Stimulated activated CD8-positive, alpha-beta memory T cell treated with anti-CD3 and anti-CD28 coated beads, Interleukin-4, amount 100 ng/mL, for 24 hours (primary cell): ENCODE measurements at regions not wholly inside any gene's neighbourhood (a gene's known extent, or its start where the extent isn't known, plus 50 kb on each side); places are given as distances from the start of the nearest gene placed in this dataset.
"Not testable (repeated sequence)": the region's sequence is repeated elsewhere in the genome, so short reads cannot be mapped to it uniquely, and the experiment has no call there.

Experiments used
- DNase-seq: peaks from one replicate; pipeline ENCODE4 v3.0.0-alpha.2; 2020; ENCODE audit warnings: low read depth

DNA sequence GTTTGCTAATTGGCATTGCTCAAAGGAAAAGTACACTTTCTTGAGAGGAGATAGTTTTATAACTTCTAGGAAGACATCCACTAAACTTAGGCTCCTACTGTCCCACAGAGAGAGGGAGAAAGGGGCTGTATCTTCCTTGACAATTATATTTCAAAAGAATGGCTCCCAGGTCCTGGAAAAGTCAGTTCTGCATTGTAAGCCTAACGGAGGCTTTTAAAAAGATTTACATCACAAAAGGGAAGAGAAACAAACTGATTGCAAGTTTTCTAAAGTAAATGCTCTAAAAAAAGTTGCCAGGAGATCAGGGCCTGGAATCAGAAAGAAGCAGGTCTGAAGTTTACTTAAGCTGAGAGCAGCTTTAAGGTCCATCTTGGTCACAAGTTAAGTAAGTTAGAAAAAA lies 839.5 kb downstream of the FRK start:
- no peak for DNase-seq

- no peak for DNase-seq
Measured at GRCh38 chr6:115220551-115221159, 840.0 kb downstream of the FRK start.

- no peak for DNase-seq
Measured at GRCh38 chr6:115219645-115220044, 841.0 kb downstream of the FRK start.

DNA sequence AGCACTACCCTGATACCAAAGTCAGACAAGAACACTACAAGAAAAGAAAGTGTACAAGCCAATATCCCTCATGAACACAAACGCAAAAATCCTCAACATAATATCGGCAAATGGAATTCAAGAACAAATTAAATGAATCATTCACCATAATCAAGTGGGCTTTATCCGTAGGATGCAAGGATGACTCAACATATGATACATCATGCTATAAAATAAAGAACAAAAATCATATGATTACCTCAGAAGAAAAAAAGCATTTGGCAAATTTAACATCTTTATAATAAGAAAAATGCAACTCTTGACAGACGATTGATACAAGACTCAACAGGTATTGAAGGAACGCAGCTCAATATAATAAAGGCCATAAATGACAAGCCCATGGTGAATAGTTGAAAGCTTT lies 843.9 kb downstream of the FRK start:
- no peak for DNase-seq

- DNase-seq: no peak
Measured at GRCh38 chr6:115214283-115214682, 846.4 kb downstream of the FRK start.

DNA sequence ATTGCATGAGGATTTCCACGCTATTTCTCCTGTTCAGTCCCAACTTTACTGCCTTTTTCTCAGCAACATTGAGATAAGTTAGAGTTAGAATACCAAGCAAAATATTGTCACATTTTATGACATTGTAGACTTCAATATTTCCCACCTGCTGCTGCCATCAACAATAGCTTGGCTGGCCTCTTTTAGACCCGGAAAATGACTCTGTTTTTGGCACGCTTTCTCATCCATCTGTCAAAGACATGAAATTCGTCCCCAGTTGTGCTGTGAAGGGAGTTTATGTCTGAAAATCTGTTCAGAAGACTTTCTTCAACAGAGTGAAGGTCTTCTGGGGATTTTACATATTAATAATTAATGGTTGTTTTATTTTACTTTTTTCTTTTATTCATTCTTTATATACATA lies 857.3 kb downstream of the FRK start:
- DNase-seq: no peak

DNA sequence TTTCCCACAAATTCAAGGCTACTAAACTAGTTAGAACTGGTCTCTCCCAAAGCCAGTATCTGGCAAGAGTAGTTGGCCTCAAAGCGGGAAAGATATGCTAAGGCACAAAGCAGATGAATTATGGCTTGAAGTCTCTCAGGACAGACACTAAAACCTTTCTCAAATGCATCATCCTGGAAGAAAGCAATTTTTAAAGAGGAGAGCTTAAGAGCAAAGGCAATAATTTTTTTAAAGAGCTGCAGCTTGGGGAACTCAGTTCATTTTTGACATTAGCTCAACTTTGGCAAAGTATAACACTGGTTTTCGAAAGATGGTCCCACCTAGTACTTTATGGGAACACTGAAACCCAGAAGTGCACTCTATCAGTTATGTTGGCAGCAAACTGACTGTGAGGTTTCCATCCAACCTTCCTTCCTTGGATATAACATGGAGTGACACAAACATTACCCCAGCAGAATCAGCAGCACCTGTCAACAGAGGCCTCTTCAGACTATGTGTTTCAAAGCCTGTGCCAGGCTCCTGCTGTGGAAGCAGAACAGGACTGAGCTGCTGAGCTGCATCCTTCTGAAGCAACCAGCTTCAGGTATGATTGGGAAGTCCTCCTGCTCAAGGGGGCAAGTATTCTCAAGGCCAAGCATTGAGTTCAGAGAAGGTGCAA lies 852.3 kb upstream of the HS3ST5 start:
- no peak for DNase-seq

- no peak for DNase-seq
Measured at GRCh38 chr6:115191989-115192388, 849.2 kb upstream of the HS3ST5 start.

GRCh38 chr6:115190534-115190933 lies 847.7 kb upstream of the HS3ST5 start:
- no peak for DNase-seq

DNA sequence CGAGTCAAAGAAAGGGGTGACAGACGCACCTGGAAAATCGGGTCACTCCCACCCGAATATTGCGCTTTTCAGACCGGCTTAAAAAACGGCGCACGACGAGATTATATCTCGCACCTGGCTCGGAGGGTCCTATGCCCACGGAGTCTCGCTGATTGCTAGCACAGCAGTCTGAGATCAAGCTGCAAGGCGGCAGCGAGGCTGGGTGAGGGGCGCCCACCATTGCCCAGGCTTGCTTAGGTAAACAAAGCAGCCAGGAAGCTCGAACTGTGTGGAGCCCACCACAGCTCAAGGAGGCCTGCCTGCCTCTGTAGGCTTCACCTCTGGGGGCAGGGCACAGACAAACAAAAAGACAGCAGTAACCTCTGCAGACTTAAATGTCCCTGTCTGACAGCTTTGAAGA lies 832.6 kb upstream of the HS3ST5 start:
- DNase-seq: not testable (repeated sequence)

GRCh38 chr6:115165912-115166311 lies 823.1 kb upstream of the HS3ST5 start:
- not testable (repeated sequence) for DNase-seq

DNA sequence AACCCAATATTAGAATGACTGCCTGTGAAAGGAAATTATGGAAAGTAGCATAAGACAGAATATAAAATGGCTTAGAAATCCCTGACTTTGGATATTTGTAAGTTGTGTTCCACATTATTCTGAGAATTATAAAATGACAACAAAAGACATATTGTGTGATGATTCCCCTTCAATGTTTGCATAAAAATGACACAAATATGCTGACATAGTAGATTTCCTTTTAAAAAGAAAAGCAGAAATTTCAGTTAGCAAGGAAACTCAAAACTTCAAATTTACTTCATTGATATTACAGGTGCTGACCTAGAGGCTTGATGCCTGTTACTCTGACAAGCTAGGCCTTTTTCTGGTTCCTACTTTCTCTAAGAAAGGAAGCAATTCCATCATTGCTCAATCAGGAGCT lies 816.9 kb upstream of the HS3ST5 start:
- DNase-seq: no peak

GRCh38 chr6:115137910-115138309 lies 795.1 kb upstream of the HS3ST5 start:
- no peak for DNase-seq

DNA sequence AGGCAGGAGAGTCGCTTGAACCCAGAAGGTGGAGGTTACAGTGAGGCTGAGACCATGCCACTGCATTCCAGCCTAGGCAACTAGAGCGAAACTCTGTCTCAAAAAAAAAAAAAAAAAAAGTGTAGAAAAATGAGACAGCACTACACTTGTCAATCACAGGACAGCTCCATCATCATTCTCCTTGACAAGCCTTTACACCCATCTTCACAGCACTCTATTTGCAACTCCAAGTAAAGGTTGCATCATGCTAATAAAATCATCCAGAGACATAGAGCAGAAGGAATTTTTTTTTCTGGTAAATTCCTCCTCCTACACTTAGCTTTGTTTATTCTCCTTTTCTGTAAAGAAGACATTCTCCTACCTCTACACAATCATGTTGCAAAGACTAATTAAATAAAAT lies 791.0 kb upstream of the HS3ST5 start:
- no peak for DNase-seq

DNA sequence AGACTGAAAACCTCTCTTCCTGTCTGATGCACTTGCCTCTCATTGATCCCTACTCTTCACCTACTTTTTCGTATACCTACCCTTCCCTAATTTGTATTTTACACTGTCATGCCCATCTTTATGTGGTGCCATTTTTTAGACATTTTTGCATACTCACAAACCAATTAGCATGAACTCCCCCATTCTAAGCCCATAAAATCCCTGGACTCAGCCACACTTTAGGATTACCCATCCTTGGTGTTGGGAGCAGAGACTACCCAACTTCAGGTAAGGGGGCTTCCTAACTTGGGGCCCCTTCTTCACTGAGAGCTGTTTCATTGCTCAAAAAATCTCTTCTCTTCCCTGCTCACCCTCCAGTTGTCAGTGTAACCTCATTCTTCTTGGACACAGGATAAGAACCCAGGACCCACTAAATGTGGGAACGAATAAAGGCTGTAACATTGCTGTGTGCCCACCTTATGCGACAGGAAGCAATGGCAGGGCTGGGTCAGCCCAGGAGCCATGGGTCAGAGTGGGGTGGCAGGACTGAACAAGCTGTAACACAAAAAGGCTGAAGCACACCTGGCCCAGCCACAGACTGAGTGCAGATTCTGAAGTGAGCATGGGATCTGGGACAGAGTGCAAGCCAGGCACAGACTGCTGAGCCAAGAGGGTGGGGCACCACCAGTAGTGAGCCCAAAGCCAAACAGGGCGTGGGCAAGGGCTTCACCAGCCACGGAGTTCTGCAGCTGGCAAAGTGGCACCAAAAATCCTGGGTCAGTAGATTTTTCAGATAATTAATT lies 789.1 kb upstream of the HS3ST5 start:
- DNase-seq: no peak

DNA sequence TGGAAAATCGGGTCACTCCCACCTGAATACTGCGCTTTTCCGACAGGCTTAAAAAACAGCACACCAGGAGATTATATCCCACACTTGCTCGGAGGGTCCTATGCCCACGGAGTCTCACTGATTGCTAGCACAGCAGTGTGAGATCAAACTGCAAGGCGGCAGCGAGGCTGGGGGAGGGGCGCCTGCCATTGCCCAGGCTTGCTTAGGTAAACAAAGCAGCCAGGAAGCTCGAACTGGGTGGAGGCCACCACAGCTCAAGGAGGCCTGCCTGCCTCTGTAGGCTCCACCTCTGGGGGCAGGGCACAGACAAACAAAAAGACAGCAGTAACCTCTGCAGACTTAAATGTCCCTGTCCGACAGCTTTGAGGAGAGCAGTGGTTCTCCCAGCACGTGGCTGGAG lies 778.7 kb upstream of the HS3ST5 start:
- not testable (repeated sequence) for DNase-seq

DNA sequence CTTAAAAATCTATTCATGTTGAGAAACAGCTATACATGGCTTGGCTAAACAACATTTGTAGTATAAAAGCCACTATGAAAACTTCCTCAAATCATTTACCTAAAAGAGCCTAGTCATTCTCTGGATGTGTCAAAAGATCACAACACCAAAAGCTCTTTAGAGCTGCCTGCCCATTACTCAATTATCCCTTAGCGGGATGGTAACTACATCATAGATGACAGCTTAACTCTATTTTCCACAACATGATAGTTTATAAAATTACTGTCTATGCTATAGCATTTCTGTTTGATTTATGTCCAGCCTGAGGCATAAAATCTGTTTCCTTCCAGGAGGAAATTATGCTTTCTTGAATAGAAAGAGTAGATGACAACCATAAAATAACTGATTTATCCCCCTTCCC lies 777.6 kb upstream of the HS3ST5 start:
- DNase-seq: no peak

GRCh38 chr6:115091461-115091860 lies 748.6 kb upstream of the HS3ST5 start:
- no peak for DNase-seq

DNA sequence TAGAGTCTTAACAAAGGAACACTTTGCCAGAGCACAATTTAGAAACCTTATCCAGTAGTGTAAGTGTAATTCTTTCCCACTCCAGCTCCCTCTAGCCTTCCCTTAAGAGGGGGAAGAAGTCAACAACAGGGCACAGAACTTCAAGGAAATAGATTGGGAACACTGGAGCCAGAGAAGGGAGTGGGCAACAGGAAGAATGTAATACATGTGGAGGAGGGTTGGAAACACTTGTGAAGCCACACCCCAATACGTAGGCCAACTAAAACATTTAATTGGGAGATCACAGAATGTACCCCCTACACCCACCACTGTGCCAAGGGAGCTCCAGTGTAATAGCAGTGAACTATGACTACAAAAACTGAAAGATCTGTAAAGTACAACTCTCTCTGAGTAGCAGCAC lies 735.7 kb upstream of the HS3ST5 start:
- DNase-seq: no peak

DNA sequence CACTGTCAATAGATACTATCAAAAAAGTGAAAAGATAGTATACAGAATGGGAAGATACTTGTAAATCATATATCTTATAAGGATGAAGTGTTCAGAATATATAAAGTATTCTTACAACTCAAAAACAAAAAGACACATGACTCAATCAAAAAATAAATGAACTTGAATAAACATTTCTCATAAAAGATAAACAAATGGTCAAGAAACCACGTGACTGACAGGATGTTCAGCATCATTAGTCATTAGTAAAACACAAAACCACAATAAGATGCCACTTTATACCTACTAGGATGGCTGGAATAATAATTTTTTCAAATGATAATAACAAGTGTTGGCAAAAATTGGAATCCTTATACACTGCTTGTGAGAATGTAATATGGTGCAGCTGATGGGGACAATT lies 729.1 kb upstream of the HS3ST5 start:
- no peak for DNase-seq

DNA sequence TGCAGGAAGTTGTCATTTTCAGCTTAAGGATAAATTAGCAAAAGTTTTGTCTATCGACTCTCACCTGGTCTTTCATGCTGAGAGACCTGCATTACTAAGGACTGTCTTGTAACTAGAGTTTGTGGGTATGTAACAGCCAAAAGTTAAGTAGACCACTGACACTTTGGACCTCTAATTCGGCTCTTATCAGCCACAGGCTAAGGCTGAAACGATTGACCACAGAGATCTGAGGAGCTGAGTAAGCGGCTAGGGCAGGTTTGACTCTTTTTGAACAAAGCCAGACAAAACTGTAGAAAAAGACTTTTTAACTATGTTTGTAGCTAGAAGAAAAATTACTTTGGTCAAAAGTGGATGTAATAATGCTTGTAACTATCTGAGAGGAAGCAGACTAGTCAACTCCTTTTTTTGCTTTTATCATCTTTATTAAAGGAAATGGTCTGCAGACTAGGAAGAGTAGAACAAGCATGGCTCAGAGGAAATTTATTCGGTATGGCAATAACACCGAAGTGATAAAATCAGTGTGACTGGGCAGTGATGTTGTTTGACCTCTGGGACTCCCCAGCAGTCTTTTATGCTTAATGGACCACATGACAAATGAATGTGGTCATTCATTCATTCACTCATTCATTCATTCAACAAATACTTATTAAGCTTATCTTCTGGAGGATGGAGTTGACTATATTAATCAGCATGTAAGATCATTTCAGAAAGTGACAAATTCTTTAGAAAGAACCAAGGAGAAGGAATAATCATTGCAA lies 725.0 kb upstream of the HS3ST5 start:
- DNase-seq: no peak

GRCh38 chr6:115064680-115065079 lies 721.9 kb upstream of the HS3ST5 start:
- DNase-seq: no peak

DNA sequence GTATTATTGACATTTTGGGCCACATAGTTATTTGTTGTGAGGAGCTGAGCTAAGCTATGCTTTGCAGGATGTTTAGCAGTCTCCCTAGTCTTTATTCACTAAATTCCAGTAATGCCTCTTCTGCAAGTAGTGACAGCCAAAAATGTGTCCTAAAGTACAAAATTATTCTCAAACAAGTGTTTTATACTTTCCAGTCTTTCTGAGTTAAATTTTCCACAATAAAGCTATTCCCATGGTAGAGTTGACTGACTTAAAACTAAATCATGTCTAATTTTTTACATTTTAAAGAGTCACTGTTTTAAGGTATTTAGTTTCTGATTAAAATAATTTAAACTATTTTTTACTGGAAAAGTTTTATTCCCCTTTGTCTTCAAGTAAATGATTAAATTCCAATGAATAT lies 717.8 kb upstream of the HS3ST5 start:
- DNase-seq: no peak
